ENCODE measurements at regions not wholly inside any gene's neighbourhood (a gene's known extent, or its start where the extent isn't known, plus 50 kb on each side); places are given as distances from the start of the nearest gene placed in this dataset.

- no peak for FAIRE-seq
Observed at GRCh38 chr20:60389882-60390281, 431.7 kb downstream of the CDH26 start.

GRCh38 chr20:60395991-60396390 is 437.8 kb downstream of the CDH26 start:
- FAIRE-seq: no peak

- FAIRE-seq: no peak
Observed at GRCh38 chr20:60400567-60400966, 442.3 kb downstream of the CDH26 start.

GRCh38 chr20:60402189-60403058 is 444.2 kb downstream of the CDH26 start:
- FAIRE-seq: no peak

GRCh38 chr20:60403105-60403741 is 445.0 kb downstream of the CDH26 start:
- FAIRE-seq: no peak

- no peak for FAIRE-seq
Observed at GRCh38 chr20:60407011-60407771, 449.0 kb downstream of the CDH26 start.

GRCh38 chr20:60407938-60408337 is 449.7 kb downstream of the CDH26 start:
- FAIRE-seq: no peak

GRCh38 chr20:60408435-60408834 is 450.2 kb downstream of the CDH26 start:
- no peak for FAIRE-seq

GRCh38 chr20:60410618-60411264 is 452.5 kb downstream of the CDH26 start:
- no peak for FAIRE-seq

GRCh38 chr20:60411813-60412212 is 453.6 kb downstream of the CDH26 start:
- no peak for FAIRE-seq

GRCh38 chr20:60420676-60421229 is 462.5 kb downstream of the CDH26 start:
- no peak for FAIRE-seq

GRCh38 chr20:60422848-60423247 is 464.6 kb downstream of the CDH26 start:
- no peak for FAIRE-seq

GRCh38 chr20:60424267-60424902 is 466.2 kb downstream of the CDH26 start:
- FAIRE-seq: no peak

- FAIRE-seq: no peak
Observed at GRCh38 chr20:60427516-60427915, 469.3 kb downstream of the CDH26 start.

GRCh38 chr20:60428651-60429050 is 470.4 kb downstream of the CDH26 start:
- no peak for FAIRE-seq

GRCh38 chr20:60430516-60431001 is 472.3 kb downstream of the CDH26 start:
- FAIRE-seq: no peak

- no peak for FAIRE-seq
Observed at GRCh38 chr20:60431349-60431748, 473.1 kb downstream of the CDH26 start.

- FAIRE-seq: no peak
Observed at GRCh38 chr20:60437418-60437817, 479.2 kb downstream of the CDH26 start.

- no peak for FAIRE-seq
Observed at GRCh38 chr20:60446267-60447111, 488.3 kb downstream of the CDH26 start.

GRCh38 chr20:60447703-60448102 is 489.5 kb downstream of the CDH26 start:
- FAIRE-seq: no peak

Measured in G401.6 (cell line).